22Rv1 (cell line): ENCODE measurements at regions not wholly inside any gene's neighbourhood (a gene's known extent, or its start where the extent isn't known, plus 50 kb on each side); places are given as distances from the start of the nearest gene placed in this dataset.

Experiments used
- H3K27ac ChIP-seq: fragments of 450-650 bp; 2 replicates; pipeline ENCODE4 v1.5.1; 2017
- CTCF ChIP-seq: fragments of 450-650 bp; IDR thresholded peaks from 2 replicates; pipeline ENCODE4 v1.5.1; 2017; ENCODE audit warnings: mild to moderate bottlenecking
- ZFX ChIP-seq: fragments of 450-650 bp; IDR thresholded peaks from 2 replicates; pipeline ENCODE4 v1.6.1; 2017; ENCODE audit warnings: antibody characterized with exemption, borderline replicate concordance

- H3K27ac ChIP-seq, result no peak overlapping the region
- no peak for TF ChIP-seq ZFX
- TF ChIP-seq CTCF, result no peak
These were observed 75.6 kb upstream of the SLC12A2 start for GRCh38 chr5:128007939-128008338.

DNA sequence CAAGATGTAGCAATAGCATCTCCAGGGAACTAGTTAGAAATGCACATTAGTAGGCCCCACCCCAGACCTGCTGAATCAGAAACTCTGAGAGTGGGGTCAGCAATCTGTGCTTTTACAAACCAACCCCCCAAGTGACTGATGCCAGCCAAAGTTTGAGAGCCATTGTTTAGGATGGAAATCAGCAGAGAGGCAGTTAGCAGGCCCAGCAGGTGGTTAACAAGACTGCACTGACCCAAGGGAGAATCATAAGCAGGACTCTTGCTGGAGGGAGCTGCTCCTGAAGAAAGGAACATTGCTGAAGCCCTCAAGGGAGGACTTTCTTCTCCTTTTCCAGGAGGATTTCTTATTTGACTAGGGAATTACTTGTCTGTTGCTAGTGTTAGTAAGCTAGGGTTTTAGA is 74.2 kb upstream of the SLC12A2 start:
- TF ChIP-seq ZFX, result no peak
- H3K27ac ChIP-seq, result no peak overlapping the region

GRCh38 chr5:128011339-128011738 is 72.2 kb upstream of the SLC12A2 start:
- TF ChIP-seq CTCF (no peak), ZFX (no peak)
- no peak overlapping the region for H3K27ac ChIP-seq

- H3K27ac ChIP-seq, result no peak overlapping the region
- TF ChIP-seq ZFX, result no peak
These were observed 69.0 kb upstream of the SLC12A2 start for GRCh38 chr5:128014578-128014977.

- TF ChIP-seq CTCF (no peak), ZFX (no peak)
- H3K27ac ChIP-seq, result no peak overlapping the region
These were observed 68.1 kb upstream of the SLC12A2 start for GRCh38 chr5:128015478-128015877.

- H3K27ac ChIP-seq, result no peak overlapping the region
- TF ChIP-seq CTCF (no peak), ZFX (no peak)
These were observed 67.6 kb upstream of the SLC12A2 start for GRCh38 chr5:128015978-128016377.

DNA sequence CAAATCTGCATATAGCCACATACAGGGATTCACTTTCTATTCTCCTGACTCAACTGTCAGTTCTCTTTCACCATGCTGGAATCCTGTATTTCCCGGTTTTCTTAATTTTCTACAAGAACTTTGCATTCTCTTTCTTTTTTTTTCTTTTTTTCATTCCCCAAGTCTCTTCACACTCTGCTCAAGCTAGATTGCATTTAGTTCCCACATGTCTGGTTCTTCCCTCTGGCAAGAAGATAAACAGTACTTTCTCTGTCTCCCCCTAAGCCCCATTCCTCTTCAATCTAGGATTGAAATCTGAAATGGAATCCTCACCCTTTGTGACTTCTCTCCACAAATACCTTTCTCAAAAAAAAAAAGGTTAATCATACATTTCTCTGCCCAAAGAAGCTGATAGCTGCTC is 64.2 kb upstream of the SLC12A2 start:
- TF ChIP-seq ZFX (no peak), CTCF (no peak)
- H3K27ac ChIP-seq, result no peak overlapping the region

GRCh38 chr5:128020012-128020411 is 63.6 kb upstream of the SLC12A2 start:
- TF ChIP-seq CTCF, result no peak
- TF ChIP-seq ZFX, result no peak
- no peak overlapping the region for H3K27ac ChIP-seq
